ENCODE measurements at regions not wholly inside any gene's neighbourhood (a gene's known extent, or its start where the extent isn't known, plus 50 kb on each side); places are given as distances from the start of the nearest gene placed in this dataset.

- Mint-ChIP-seq H3K9me3 (peaks cover 17% of the 10 kb centered on the region), H3K27ac (no peak overlapping the region), H3K4me1 (no peaks in the 10 kb centered on the region), H3K4me3 (no peak overlapping the region), H3K36me3 (no peaks in the 10 kb centered on the region)
- DNase-seq (ENCODE audit: low spot score in 2 of 2) (no peak), ATAC-seq (no peak)
Observed at GRCh38 chr20:12773936-12774335, 234.8 kb upstream of the SPTLC3 start.

GRCh38 chr20:12775041-12775440 lies 233.7 kb upstream of the SPTLC3 start:
- Mint-ChIP-seq H3K27ac (no peak overlapping the region), H3K4me3 (no peak overlapping the region), H3K9me3 (peaks cover 17% of the 10 kb centered on the region), H3K36me3 (no peaks in the 10 kb centered on the region), H3K4me1 (no peaks in the 10 kb centered on the region)
- ATAC-seq: no peak
- DNase-seq (ENCODE audit: low spot score in 2 of 2): no peak

GRCh38 chr20:12777016-12777415 lies 231.8 kb upstream of the SPTLC3 start:
- no peaks in the 10 kb centered on the region for H3K36me3 Mint-ChIP-seq
- H3K9me3 Mint-ChIP-seq: peaks cover 11% of the 10 kb centered on the region
- DNase-seq (ENCODE audit: low spot score in 2 of 2) (no peak), ATAC-seq (no peak)
- no peaks in the 10 kb centered on the region for H3K4me1 Mint-ChIP-seq
- H3K27ac Mint-ChIP-seq: no peak overlapping the region
- H3K4me3 Mint-ChIP-seq: no peak overlapping the region

GRCh38 chr20:12786276-12786675 lies 222.5 kb upstream of the SPTLC3 start:
- Mint-ChIP-seq H3K27ac (no peak overlapping the region), H3K9me3 (peaks cover 11% of the 10 kb centered on the region), H3K4me1 (no peaks in the 10 kb centered on the region), H3K4me3 (no peak overlapping the region), H3K36me3 (no peaks in the 10 kb centered on the region)
- ATAC-seq (no peak), DNase-seq (ENCODE audit: low spot score in 2 of 2) (no peak)

GRCh38 chr20:12788632-12789299 lies 220.0 kb upstream of the SPTLC3 start:
- H3K4me1 Mint-ChIP-seq: no peaks in the 10 kb centered on the region
- no peak overlapping the region for H3K27ac Mint-ChIP-seq
- no peaks in the 10 kb centered on the region for H3K36me3 Mint-ChIP-seq
- ATAC-seq (no peak), DNase-seq (ENCODE audit: low spot score in 2 of 2) (no peak)
- H3K9me3 Mint-ChIP-seq: peaks cover 6% of the 10 kb centered on the region
- no peak overlapping the region for H3K4me3 Mint-ChIP-seq

GRCh38 chr20:12790859-12791258 lies 217.9 kb upstream of the SPTLC3 start:
- Mint-ChIP-seq H3K9me3 (peaks cover 8% of the 10 kb centered on the region), H3K4me3 (no peak overlapping the region), H3K4me1 (no peaks in the 10 kb centered on the region), H3K36me3 (no peaks in the 10 kb centered on the region), H3K27ac (no peak overlapping the region)
- no peak for ATAC-seq
- no peak for DNase-seq (ENCODE audit: low spot score in 2 of 2)

- no peak overlapping the region for H3K4me3 Mint-ChIP-seq
- H3K36me3 Mint-ChIP-seq: no peaks in the 10 kb centered on the region
- H3K4me1 Mint-ChIP-seq: no peaks in the 10 kb centered on the region
- H3K27ac Mint-ChIP-seq: no peak overlapping the region
- peaks cover 4% of the 10 kb centered on the region for H3K9me3 Mint-ChIP-seq
- ATAC-seq (no peak), DNase-seq (ENCODE audit: low spot score in 2 of 2) (no peak)
Observed at GRCh38 chr20:12798286-12798685, 210.5 kb upstream of the SPTLC3 start.

GRCh38 chr20:12808006-12808567 lies 200.7 kb upstream of the SPTLC3 start:
- Mint-ChIP-seq H3K4me3 (no peak overlapping the region), H3K27ac (no peak overlapping the region), H3K9me3 (peaks cover 20% of the 10 kb centered on the region), H3K36me3 (no peaks in the 10 kb centered on the region), H3K4me1 (no peaks in the 10 kb centered on the region)
- DNase-seq (ENCODE audit: low spot score in 2 of 2) (no peak), ATAC-seq (no peak)

GRCh38 chr20:12815231-12815768 lies 193.5 kb upstream of the SPTLC3 start:
- H3K27ac Mint-ChIP-seq: no peak overlapping the region
- no peak for DNase-seq (ENCODE audit: low spot score in 2 of 2)
- no peak overlapping the region for H3K4me3 Mint-ChIP-seq
- no peak for ATAC-seq
- H3K9me3 Mint-ChIP-seq: peaks cover 17% of the 10 kb centered on the region
- no peaks in the 10 kb centered on the region for H3K4me1 Mint-ChIP-seq
- H3K36me3 Mint-ChIP-seq: no peaks in the 10 kb centered on the region

GRCh38 chr20:12815778-12816408 lies 192.9 kb upstream of the SPTLC3 start:
- DNase-seq (ENCODE audit: low spot score in 2 of 2) (no peak), ATAC-seq (no peak)
- H3K9me3 Mint-ChIP-seq: peaks cover 15% of the 10 kb centered on the region
- no peak overlapping the region for H3K4me3 Mint-ChIP-seq
- H3K36me3 Mint-ChIP-seq: no peaks in the 10 kb centered on the region
- no peaks in the 10 kb centered on the region for H3K4me1 Mint-ChIP-seq
- H3K27ac Mint-ChIP-seq: no peak overlapping the region

- no peaks in the 10 kb centered on the region for H3K36me3 Mint-ChIP-seq
- H3K27ac Mint-ChIP-seq: no peak overlapping the region
- DNase-seq (ENCODE audit: low spot score in 2 of 2) (no peak), ATAC-seq (no peak)
- no peaks in the 10 kb centered on the region for H3K4me1 Mint-ChIP-seq
- H3K4me3 Mint-ChIP-seq: no peak overlapping the region
- peaks cover 11% of the 10 kb centered on the region for H3K9me3 Mint-ChIP-seq
Observed at GRCh38 chr20:12821249-12821648, 187.5 kb upstream of the SPTLC3 start.

- no peak for DNase-seq (ENCODE audit: low spot score in 2 of 2)
- no peak for ATAC-seq
- no peak overlapping the region for H3K27ac Mint-ChIP-seq
- H3K4me1 Mint-ChIP-seq: no peaks in the 10 kb centered on the region
- H3K36me3 Mint-ChIP-seq: no peaks in the 10 kb centered on the region
- H3K9me3 Mint-ChIP-seq: peaks cover 11% of the 10 kb centered on the region
- H3K4me3 Mint-ChIP-seq: no peak overlapping the region
Observed at GRCh38 chr20:12823734-12824133, 185.0 kb upstream of the SPTLC3 start.

GRCh38 chr20:12824328-12825225 lies 184.2 kb upstream of the SPTLC3 start:
- Mint-ChIP-seq H3K4me1 (no peaks in the 10 kb centered on the region), H3K36me3 (no peaks in the 10 kb centered on the region), H3K9me3 (peaks cover 11% of the 10 kb centered on the region), H3K27ac (no peak overlapping the region), H3K4me3 (no peak overlapping the region)
- DNase-seq (ENCODE audit: low spot score in 2 of 2): no peak
- no peak for ATAC-seq

- H3K9me3 Mint-ChIP-seq: peaks cover 11% of the 10 kb centered on the region
- no peaks in the 10 kb centered on the region for H3K36me3 Mint-ChIP-seq
- no peak for DNase-seq (ENCODE audit: low spot score in 2 of 2)
- no peak for ATAC-seq
- no peaks in the 10 kb centered on the region for H3K4me1 Mint-ChIP-seq
- H3K27ac Mint-ChIP-seq: no peak overlapping the region
- no peak overlapping the region for H3K4me3 Mint-ChIP-seq
Observed at GRCh38 chr20:12825226-12825595, 183.6 kb upstream of the SPTLC3 start.

- Mint-ChIP-seq H3K9me3 (peaks cover 11% of the 10 kb centered on the region), H3K36me3 (no peaks in the 10 kb centered on the region), H3K27ac (no peak overlapping the region), H3K4me1 (no peaks in the 10 kb centered on the region), H3K4me3 (no peak overlapping the region)
- no peak for DNase-seq (ENCODE audit: low spot score in 2 of 2)
- ATAC-seq: no peak
Observed at GRCh38 chr20:12827816-12828385, 180.9 kb upstream of the SPTLC3 start.

All from stimulated activated effector memory CD8-positive, alpha-beta T cell treated with anti-CD3 and anti-CD28 coated beads, Interleukin-12 subunit alpha, Interleukin-12 subunit beta, amount 100 ng/mL, for 72 hours (primary cell).